ENCODE measurements at regions not wholly inside any gene's neighbourhood (a gene's known extent, or its start where the extent isn't known, plus 50 kb on each side); places are given as distances from the start of the nearest gene placed in this dataset.

GRCh38 chr9:106358331-106358730, 504.6 kb upstream of the ZNF462 start:
- no peaks in the 10 kb centered on the region for H3K36me3 ChIP-seq (ENCODE audit: insufficient read depth, low read length)
- DNase-seq (ENCODE audit: low read depth, low spot score): no peak
- TF ChIP-seq EZH2 (IDR thresholded peaks at IDR 0.05) (no peak), POLR2AphosphoS5 (IDR thresholded peaks at IDR 0.05; ENCODE audit: borderline replicate concordance, low read depth, low read length) (no peak), FOXP2 (optimal IDR thresholded peaks at IDR 0.05; ENCODE audit: control extremely low read depth, extremely low read length, insufficient read depth) (no peak)

DNA sequence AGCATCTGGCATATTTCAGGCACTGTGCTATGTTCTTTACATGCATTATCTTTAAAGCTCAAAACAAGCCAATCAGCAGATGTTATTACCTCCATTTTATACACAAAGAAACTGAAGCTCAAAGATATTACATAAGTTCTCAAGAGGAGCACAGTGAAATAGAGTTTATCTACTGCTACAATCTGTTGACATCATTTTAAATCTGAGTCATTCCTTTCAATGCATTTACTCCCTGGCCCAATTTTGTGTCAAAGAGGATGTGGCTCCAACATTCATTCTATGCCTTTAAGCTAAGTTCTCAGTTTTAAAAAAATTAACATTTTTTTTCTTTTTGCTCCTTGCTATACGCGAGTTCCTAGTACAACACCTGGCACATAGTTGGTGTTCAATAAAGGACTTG, 486.3 kb upstream of the ZNF462 start:
- TF ChIP-seq POLR2AphosphoS5 (IDR thresholded peaks at IDR 0.05; ENCODE audit: borderline replicate concordance, low read depth, low read length) (no peak), FOXP2 (optimal IDR thresholded peaks at IDR 0.05; ENCODE audit: control extremely low read depth, extremely low read length, insufficient read depth) (no peak), EZH2 (IDR thresholded peaks at IDR 0.05) (no peak)
- no peak overlapping the region for H3K27ac ChIP-seq
- H3K9me3 ChIP-seq (ENCODE audit: low read depth, low read length): no peaks in the 10 kb centered on the region
- H3K9ac ChIP-seq (ENCODE audit: insufficient read length): no peak overlapping the region
- no peak overlapping the region for H3K4me3 ChIP-seq
- H3K36me3 ChIP-seq (ENCODE audit: insufficient read depth, low read length): no peaks in the 10 kb centered on the region
- DNase-seq (ENCODE audit: low read depth, low spot score): no peak

More at GRCh38 chr9:106358331-106358730, 504.6 kb upstream of the ZNF462 start:
- H3K9ac ChIP-seq (ENCODE audit: insufficient read length): no peak overlapping the region
- no peaks in the 10 kb centered on the region for H3K9me3 ChIP-seq (ENCODE audit: low read depth, low read length)
- H3K27ac ChIP-seq: no peak overlapping the region
- no peak overlapping the region for H3K4me3 ChIP-seq

- DNase-seq (ENCODE audit: low read depth, low spot score): no peak
- Histone ChIP-seq H3K27ac (no peak overlapping the region), H3K9ac (ENCODE audit: insufficient read length) (no peak overlapping the region), H3K9me3 (ENCODE audit: low read depth, low read length) (no peaks in the 10 kb centered on the region), H3K36me3 (ENCODE audit: insufficient read depth, low read length) (no peaks in the 10 kb centered on the region), H3K4me3 (no peak overlapping the region)
- no peak for TF ChIP-seq EZH2 (IDR thresholded peaks at IDR 0.05)
- no peak for TF ChIP-seq FOXP2 (optimal IDR thresholded peaks at IDR 0.05; ENCODE audit: control extremely low read depth, extremely low read length, insufficient read depth)
- TF ChIP-seq POLR2AphosphoS5 (IDR thresholded peaks at IDR 0.05; ENCODE audit: borderline replicate concordance, low read depth, low read length): no peak
These were observed 479.9 kb upstream of the ZNF462 start for GRCh38 chr9:106383072-106383471.

- TF ChIP-seq FOXP2 (optimal IDR thresholded peaks at IDR 0.05; ENCODE audit: control extremely low read depth, extremely low read length, insufficient read depth) (no peak), EZH2 (IDR thresholded peaks at IDR 0.05) (no peak), POLR2AphosphoS5 (IDR thresholded peaks at IDR 0.05; ENCODE audit: borderline replicate concordance, low read depth, low read length) (no peak)
- H3K27ac ChIP-seq: no peak overlapping the region
These were observed 475.0 kb upstream of the ZNF462 start for GRCh38 chr9:106387965-106388364.

DNA sequence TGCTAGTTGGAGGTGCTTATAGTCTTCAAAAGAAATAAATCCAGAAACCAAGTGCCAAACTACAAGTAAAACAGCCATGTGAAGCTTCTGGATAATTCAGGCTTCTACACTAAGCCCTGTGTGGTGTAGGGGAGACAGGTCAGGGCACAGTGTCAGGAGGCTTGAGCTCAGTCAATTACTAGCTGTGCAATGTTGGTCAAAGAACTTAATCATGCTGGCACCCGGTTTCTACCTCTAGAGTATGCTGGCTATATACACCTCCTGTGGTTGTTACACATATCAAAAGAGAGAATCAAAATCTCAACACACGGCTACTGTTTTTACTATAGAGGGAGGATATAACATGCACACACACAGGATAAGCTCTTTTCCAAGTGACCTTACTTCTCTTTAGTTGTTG, 469.7 kb upstream of the ZNF462 start:
- Histone ChIP-seq H3K4me3 (no peak overlapping the region), H3K9me3 (ENCODE audit: low read depth, low read length) (no peaks in the 10 kb centered on the region), H3K27ac (no peak overlapping the region), H3K9ac (ENCODE audit: insufficient read length) (no peak overlapping the region), H3K36me3 (ENCODE audit: insufficient read depth, low read length) (no peaks in the 10 kb centered on the region)
- DNase-seq (ENCODE audit: low read depth, low spot score): no peak
- TF ChIP-seq POLR2AphosphoS5 (IDR thresholded peaks at IDR 0.05; ENCODE audit: borderline replicate concordance, low read depth, low read length) (no peak), EZH2 (IDR thresholded peaks at IDR 0.05) (no peak), FOXP2 (optimal IDR thresholded peaks at IDR 0.05; ENCODE audit: control extremely low read depth, extremely low read length, insufficient read depth) (no peak)

More at GRCh38 chr9:106387965-106388364, 475.0 kb upstream of the ZNF462 start:
- H3K4me3 ChIP-seq: no peak overlapping the region
- no peak overlapping the region for H3K9ac ChIP-seq (ENCODE audit: insufficient read length)
- no peaks in the 10 kb centered on the region for H3K36me3 ChIP-seq (ENCODE audit: insufficient read depth, low read length)
- no peak for DNase-seq (ENCODE audit: low read depth, low spot score)
- no peaks in the 10 kb centered on the region for H3K9me3 ChIP-seq (ENCODE audit: low read depth, low read length)

DNA sequence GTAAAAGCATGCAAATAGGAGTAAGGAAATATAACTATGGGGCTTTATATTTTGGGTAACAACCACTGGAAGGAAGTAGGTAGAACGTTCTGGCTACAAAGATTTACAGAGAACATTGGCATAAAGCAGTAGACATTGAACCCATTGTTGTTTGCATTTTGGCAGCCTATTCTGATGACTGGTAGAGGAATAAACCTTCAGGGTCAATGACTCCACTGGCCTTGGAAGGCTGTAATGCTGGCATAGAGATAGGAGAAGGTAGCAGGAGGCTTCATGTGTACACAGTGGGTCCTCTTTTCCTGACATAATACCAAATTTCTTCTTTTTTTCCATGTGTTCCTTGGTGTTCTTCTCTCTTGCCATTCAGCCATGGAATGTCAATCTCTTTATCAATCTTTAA, 462.8 kb upstream of the ZNF462 start:
- H3K36me3 ChIP-seq (ENCODE audit: insufficient read depth, low read length): no peaks in the 10 kb centered on the region
- no peak overlapping the region for H3K27ac ChIP-seq
- no peak overlapping the region for H3K4me3 ChIP-seq
- no peak for DNase-seq (ENCODE audit: low read depth, low spot score)
- no peak for TF ChIP-seq EZH2 (IDR thresholded peaks at IDR 0.05)
- TF ChIP-seq POLR2AphosphoS5 (IDR thresholded peaks at IDR 0.05; ENCODE audit: borderline replicate concordance, low read depth, low read length): no peak
- no peak for TF ChIP-seq FOXP2 (optimal IDR thresholded peaks at IDR 0.05; ENCODE audit: control extremely low read depth, extremely low read length, insufficient read depth)
- no peaks in the 10 kb centered on the region for H3K9me3 ChIP-seq (ENCODE audit: low read depth, low read length)
- H3K9ac ChIP-seq (ENCODE audit: insufficient read length): no peak overlapping the region

DNA sequence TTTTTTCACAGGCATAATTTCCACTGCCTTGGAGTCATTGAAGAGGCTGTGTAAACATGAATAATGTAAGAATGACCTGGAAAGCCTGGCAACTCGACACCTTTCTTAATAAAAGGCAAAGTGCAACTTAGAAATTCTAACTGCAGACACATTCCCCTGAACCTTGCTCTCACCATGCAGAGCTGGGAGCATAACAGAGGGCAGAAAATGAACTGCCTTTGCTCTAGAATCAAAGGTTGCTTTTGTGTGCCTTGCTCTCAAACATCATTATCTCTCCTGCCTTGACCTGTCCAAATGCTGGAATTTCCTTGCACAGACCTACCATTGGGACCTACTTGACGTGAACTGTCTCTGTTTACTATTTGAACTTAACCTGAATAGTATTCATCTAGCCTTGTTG, 462.0 kb upstream of the ZNF462 start:
- TF ChIP-seq EZH2 (IDR thresholded peaks at IDR 0.05) (no peak), FOXP2 (optimal IDR thresholded peaks at IDR 0.05; ENCODE audit: control extremely low read depth, extremely low read length, insufficient read depth) (no peak), POLR2AphosphoS5 (IDR thresholded peaks at IDR 0.05; ENCODE audit: borderline replicate concordance, low read depth, low read length) (no peak)
- no peak overlapping the region for H3K27ac ChIP-seq
- no peak overlapping the region for H3K4me3 ChIP-seq
- H3K9me3 ChIP-seq (ENCODE audit: low read depth, low read length): no peaks in the 10 kb centered on the region
- H3K36me3 ChIP-seq (ENCODE audit: insufficient read depth, low read length): no peaks in the 10 kb centered on the region
- H3K9ac ChIP-seq (ENCODE audit: insufficient read length): no peak overlapping the region
- DNase-seq (ENCODE audit: low read depth, low spot score): no peak

GRCh38 chr9:106403081-106403480, 459.9 kb upstream of the ZNF462 start:
- H3K36me3 ChIP-seq (ENCODE audit: insufficient read depth, low read length): no peaks in the 10 kb centered on the region
- H3K9ac ChIP-seq (ENCODE audit: insufficient read length): no peak overlapping the region
- no peak overlapping the region for H3K4me3 ChIP-seq
- TF ChIP-seq EZH2 (IDR thresholded peaks at IDR 0.05): no peak
- no peaks in the 10 kb centered on the region for H3K9me3 ChIP-seq (ENCODE audit: low read depth, low read length)
- no peak for DNase-seq (ENCODE audit: low read depth, low spot score)
- no peak overlapping the region for H3K27ac ChIP-seq

GRCh38 chr9:106404137-106404536, 458.8 kb upstream of the ZNF462 start:
- Histone ChIP-seq H3K36me3 (ENCODE audit: insufficient read depth, low read length) (no peaks in the 10 kb centered on the region), H3K4me3 (no peak overlapping the region), H3K27ac (no peak overlapping the region), H3K9me3 (ENCODE audit: low read depth, low read length) (no peaks in the 10 kb centered on the region), H3K9ac (ENCODE audit: insufficient read length) (no peak overlapping the region)
- no peak for DNase-seq (ENCODE audit: low read depth, low spot score)
- TF ChIP-seq FOXP2 (optimal IDR thresholded peaks at IDR 0.05; ENCODE audit: control extremely low read depth, extremely low read length, insufficient read depth): no peak
- no peak for TF ChIP-seq EZH2 (IDR thresholded peaks at IDR 0.05)
- no peak for TF ChIP-seq POLR2AphosphoS5 (IDR thresholded peaks at IDR 0.05; ENCODE audit: borderline replicate concordance, low read depth, low read length)

Data from SK-N-MC (cell line).